ENCODE measurements at regions not wholly inside any gene's neighbourhood (a gene's known extent, or its start where the extent isn't known, plus 50 kb on each side); places are given as distances from the start of the nearest gene placed in this dataset.

DNA sequence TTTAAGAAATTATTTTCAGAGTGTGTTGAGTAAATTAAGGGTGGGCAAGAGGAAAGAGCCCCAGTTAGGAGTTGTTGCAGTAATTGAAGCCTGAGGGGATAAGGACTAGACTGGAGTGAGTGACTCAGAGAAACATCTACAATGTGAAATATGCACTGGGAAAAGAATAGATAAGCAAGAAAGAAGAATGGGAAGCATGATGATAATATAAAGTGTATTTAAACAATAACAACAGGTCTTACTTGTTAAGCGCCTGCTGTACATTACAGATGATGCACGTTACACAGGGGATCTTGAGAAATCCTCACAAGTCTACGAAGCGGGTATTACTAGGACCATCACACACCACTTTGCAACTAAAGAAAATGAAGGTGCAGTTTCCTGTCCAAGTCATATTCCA lies 73.6 kb upstream of the STK17B start:
- Histone ChIP-seq H3K36me3 (ENCODE audit: control insufficient read depth, insufficient read depth, low read length) (no peaks in the 10 kb centered on the region), H3K4me3 (ENCODE audit: low read depth, low read length) (no peak overlapping the region), H3K9me3 (ENCODE audit: control insufficient read depth in 2 of 2, low read length in 2 of 2) (no peaks in the 10 kb centered on the region), H3K27me3 (ENCODE audit: control insufficient read depth, insufficient read depth, low read length) (no peaks in the 10 kb centered on the region), H3K27ac (ENCODE audit: insufficient read depth, low read length, poor library complexity, severe bottlenecking) (no peak overlapping the region), H3K4me1 (ENCODE audit: control insufficient read depth, insufficient read depth, low read length, poor library complexity, severe bottlenecking) (peaks cover 34% of the 10 kb centered on the region)
- no peaks in the 10 kb centered on the region for H3K36me3 Mint-ChIP-seq
- peaks cover 42 to 66% (median 63%) of the 10 kb centered on the region in 4 donors for H3K4me1 Mint-ChIP-seq
- no peaks in the 10 kb centered on the region for H3K9me3 Mint-ChIP-seq
- H3K27me3 Mint-ChIP-seq: no peaks in the 10 kb centered on the region
- ATAC-seq (ENCODE audit: low read depth in 2 of 2) (no peak), DNase-seq (no peak)
- H3K4me3 Mint-ChIP-seq: peak overlapping the region in 1 of 4 donors; percentile 62
- H3K27ac Mint-ChIP-seq: peak overlapping the region in 1 of 3 donors; percentile 27

DNA sequence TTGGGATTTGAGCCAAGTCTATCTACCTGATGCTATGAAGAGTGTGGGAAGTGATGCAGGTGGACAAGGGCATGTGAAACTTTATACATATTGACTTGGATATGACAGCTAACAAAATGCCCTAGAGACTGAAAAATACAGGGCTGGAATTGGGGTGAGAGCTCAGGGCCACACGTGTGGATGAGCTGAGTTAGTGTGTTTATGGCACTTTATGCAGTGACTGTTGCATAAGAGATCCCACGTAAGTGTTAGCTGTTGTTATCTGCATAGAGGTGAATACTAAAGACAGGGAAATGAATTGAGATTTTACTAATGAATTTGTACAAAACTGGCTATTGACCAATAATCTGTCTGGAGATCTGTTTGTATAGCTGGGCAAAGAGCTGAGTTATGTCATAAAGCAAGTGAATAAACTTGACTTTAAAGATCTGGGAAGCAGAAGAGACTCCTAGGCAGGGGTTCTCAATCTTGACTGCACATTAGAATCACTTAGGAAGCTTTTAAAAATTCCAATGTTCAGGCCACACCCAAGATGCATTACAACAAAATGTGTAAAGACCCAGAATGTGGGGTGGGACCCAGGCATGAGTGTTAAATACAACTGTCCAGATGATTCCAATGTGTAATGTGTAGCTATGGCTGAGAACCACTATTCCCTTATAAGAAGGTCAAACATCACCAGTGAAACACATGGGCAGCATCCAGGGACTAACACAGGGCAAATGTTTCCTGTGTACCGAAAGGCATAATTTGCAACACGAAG lies 74.2 kb upstream of the STK17B start:
- H3K9me3 ChIP-seq (ENCODE audit: control insufficient read depth in 2 of 2, low read length in 2 of 2): no peaks in the 10 kb centered on the region
- no peak overlapping the region for H3K4me3 Mint-ChIP-seq
- ATAC-seq (ENCODE audit: low read depth in 2 of 2): no peak
- H3K27me3 Mint-ChIP-seq: no peaks in the 10 kb centered on the region
- H3K27me3 ChIP-seq (ENCODE audit: control insufficient read depth, insufficient read depth, low read length): no peaks in the 10 kb centered on the region
- no peak overlapping the region for H3K27ac ChIP-seq (ENCODE audit: insufficient read depth, low read length, poor library complexity, severe bottlenecking)
- no peaks in the 10 kb centered on the region for H3K36me3 ChIP-seq (ENCODE audit: control insufficient read depth, insufficient read depth, low read length)
- no peak overlapping the region for H3K4me3 ChIP-seq (ENCODE audit: low read depth, low read length)
- H3K4me1 Mint-ChIP-seq: peaks cover 39 to 65% (median 62%) of the 10 kb centered on the region in 4 donors
- no peaks in the 10 kb centered on the region for H3K36me3 Mint-ChIP-seq
- peaks cover 31% of the 10 kb centered on the region for H3K4me1 ChIP-seq (ENCODE audit: control insufficient read depth, insufficient read depth, low read length, poor library complexity, severe bottlenecking)
- no peaks in the 10 kb centered on the region for H3K9me3 Mint-ChIP-seq
- H3K27ac Mint-ChIP-seq: no peak overlapping the region
- DNase-seq: no peak

DNA sequence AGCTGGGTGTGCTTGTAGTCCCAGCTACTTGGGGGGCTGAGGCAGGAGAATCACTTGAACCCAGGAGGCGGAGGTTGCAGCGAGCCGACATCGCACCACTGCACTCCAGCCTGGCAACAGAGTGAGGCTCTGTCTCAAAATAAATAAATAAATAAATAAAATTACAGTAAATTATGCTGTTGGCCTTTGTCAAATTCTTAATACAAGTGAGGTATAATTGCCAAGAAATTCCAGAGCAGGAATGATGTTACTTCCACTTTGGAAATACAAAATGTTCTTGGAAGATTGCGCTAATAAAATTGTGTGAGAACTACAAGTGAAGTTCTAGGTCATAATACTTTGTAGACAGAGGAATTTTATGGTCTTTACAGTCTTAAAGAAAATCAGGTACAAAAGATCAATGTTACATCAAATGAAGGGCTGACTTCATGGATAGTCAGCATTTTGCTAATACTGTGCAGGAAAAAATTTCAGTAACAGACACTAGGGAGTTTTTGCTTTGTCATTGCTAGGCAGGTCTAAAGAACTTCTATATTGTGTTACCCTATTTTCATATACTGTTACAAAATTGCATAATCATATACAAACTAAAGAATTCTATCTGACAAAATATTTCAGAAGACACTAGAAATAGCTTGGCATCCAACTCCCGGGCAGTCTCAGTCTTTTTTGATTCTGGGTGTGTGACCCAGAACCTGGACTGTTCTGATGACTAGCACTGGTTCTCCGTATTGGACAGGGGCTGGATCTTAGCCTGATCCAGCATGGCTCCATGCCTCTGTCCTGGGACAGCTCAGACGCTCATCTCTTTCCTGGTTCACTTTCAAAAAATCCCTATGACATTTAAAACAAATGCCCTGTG lies 76.0 kb upstream of the STK17B start:
- no peak overlapping the region for H3K27ac ChIP-seq (ENCODE audit: insufficient read depth, low read length, poor library complexity, severe bottlenecking)
- peaks cover 34 to 61% (median 61%) of the 10 kb centered on the region in 4 donors for H3K4me1 Mint-ChIP-seq
- H3K36me3 ChIP-seq (ENCODE audit: control insufficient read depth, insufficient read depth, low read length): no peaks in the 10 kb centered on the region
- H3K27ac Mint-ChIP-seq: peak overlapping the region in 2 of 3 donors; percentile 15 to 74
- peaks cover 0 to 6% (median 1%) of the 10 kb centered on the region in 7 donors for H3K9me3 Mint-ChIP-seq
- peaks cover 7% of the 10 kb centered on the region for H3K36me3 Mint-ChIP-seq
- peak overlapping the region in 1 of 4 donors; percentile 17 for H3K4me3 Mint-ChIP-seq
- no peaks in the 10 kb centered on the region for H3K27me3 Mint-ChIP-seq
- no peaks in the 10 kb centered on the region for H3K27me3 ChIP-seq (ENCODE audit: control insufficient read depth, insufficient read depth, low read length)
- H3K9me3 ChIP-seq (ENCODE audit: control insufficient read depth in 2 of 2, low read length in 2 of 2): no peaks in the 10 kb centered on the region
- no peak for DNase-seq
- no peak for ATAC-seq (ENCODE audit: low read depth in 2 of 2)
- H3K4me3 ChIP-seq (ENCODE audit: low read depth, low read length): no peak overlapping the region
- peaks cover 14% of the 10 kb centered on the region for H3K4me1 ChIP-seq (ENCODE audit: control insufficient read depth, insufficient read depth, low read length, poor library complexity, severe bottlenecking)

DNA sequence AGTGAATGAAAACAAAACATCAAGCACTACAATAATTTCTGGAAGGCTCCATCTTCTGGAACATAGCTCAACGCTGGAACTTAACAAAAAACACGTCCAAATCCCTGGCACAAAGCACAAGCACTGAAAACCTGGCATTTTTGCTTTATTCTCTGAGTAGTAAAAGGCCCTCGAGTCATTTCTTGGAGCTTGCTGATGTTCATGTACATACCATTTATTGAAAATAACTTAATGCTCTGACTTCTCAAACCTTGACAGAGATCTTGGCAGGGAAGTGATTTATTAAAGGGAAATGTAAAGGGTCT lies 76.5 kb upstream of the STK17B start:
- no peak overlapping the region for H3K4me3 ChIP-seq (ENCODE audit: low read depth, low read length)
- ATAC-seq (ENCODE audit: low read depth in 2 of 2) (no peak), DNase-seq (no peak)
- H3K4me1 ChIP-seq (ENCODE audit: control insufficient read depth, insufficient read depth, low read length, poor library complexity, severe bottlenecking): peaks cover 9% of the 10 kb centered on the region
- H3K27me3 ChIP-seq (ENCODE audit: control insufficient read depth, insufficient read depth, low read length): no peaks in the 10 kb centered on the region
- H3K4me1 Mint-ChIP-seq: peaks cover 32 to 65% (median 62%) of the 10 kb centered on the region in 4 donors
- H3K27me3 Mint-ChIP-seq: no peaks in the 10 kb centered on the region
- H3K9me3 Mint-ChIP-seq: peaks cover 0 to 6% (median 1%) of the 10 kb centered on the region in 7 donors
- H3K27ac Mint-ChIP-seq: peak overlapping the region in 2 of 3 donors; percentile 26 to 74
- H3K36me3 Mint-ChIP-seq: peaks cover 11% of the 10 kb centered on the region
- no peak overlapping the region for H3K27ac ChIP-seq (ENCODE audit: insufficient read depth, low read length, poor library complexity, severe bottlenecking)
- no peaks in the 10 kb centered on the region for H3K9me3 ChIP-seq (ENCODE audit: control insufficient read depth in 2 of 2, low read length in 2 of 2)
- peak overlapping the region in 1 of 4 donors; percentile 17 for H3K4me3 Mint-ChIP-seq
- no peaks in the 10 kb centered on the region for H3K36me3 ChIP-seq (ENCODE audit: control insufficient read depth, insufficient read depth, low read length)

DNA sequence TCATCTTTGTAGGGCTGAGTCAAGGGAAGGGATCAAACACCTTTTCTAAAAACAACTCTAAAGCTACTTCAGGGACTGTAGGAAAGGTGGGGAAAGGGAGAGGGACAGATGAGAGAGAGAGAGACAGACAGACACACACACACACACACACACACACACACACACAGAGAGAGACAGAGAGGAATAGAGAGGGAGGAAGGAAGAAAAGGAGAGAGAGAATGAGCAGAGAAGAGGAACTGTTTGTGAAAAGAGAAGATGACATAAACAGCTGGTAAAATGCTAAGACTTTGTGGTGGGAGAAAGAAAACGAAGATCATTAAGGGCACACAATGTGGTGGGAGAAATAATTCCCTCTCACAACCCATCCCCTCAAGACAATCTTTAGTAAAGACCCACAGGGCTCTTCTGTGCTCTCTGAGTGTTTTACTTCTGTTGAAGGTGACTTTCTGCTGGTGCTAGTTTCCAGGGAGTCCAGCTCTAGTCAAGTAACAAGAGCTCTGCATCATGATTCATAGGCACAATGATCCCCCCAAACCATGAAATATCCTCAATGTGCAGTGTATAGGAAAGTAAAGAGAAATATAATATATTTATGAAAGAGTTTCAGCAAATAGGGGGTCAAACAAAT lies 77.2 kb upstream of the STK17B start:
- peaks cover 11% of the 10 kb centered on the region for H3K36me3 Mint-ChIP-seq
- H3K4me1 ChIP-seq (ENCODE audit: control insufficient read depth, insufficient read depth, low read length, poor library complexity, severe bottlenecking): peaks cover 9% of the 10 kb centered on the region
- no peak for ATAC-seq (ENCODE audit: low read depth in 2 of 2)

DNA sequence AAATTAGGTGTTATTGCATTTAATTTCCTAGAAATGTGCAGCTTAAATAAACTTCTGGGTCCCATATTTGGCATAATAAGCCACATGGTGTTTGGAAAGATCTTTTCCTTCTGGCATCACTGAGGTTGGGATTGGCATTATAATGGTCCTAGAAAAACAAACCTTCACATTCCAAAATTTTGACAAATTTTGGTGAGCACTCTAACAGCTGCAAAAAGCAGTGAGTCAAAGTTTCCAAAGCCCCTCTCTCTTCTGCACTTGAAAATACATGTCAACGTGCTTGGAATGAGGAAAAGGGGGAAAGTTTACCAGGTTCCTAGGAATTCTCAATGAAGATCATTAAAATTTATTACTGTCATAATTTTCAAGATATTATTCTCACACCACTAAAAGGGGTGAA lies 77.8 kb upstream of the STK17B start:
- no peak for DNase-seq
- Mint-ChIP-seq H3K4me3 (no peak overlapping the region), H3K27ac (no peak overlapping the region), H3K4me1 (peaks cover 32 to 71% (median 69%) of the 10 kb centered on the region in 4 donors), H3K36me3 (peaks cover 11% of the 10 kb centered on the region), H3K27me3 (no peaks in the 10 kb centered on the region), H3K9me3 (peaks cover 0 to 6% (median 1%) of the 10 kb centered on the region in 7 donors)
- H3K27ac ChIP-seq (ENCODE audit: insufficient read depth, low read length, poor library complexity, severe bottlenecking): no peak overlapping the region
- H3K4me3 ChIP-seq (ENCODE audit: low read depth, low read length): no peak overlapping the region
- H3K9me3 ChIP-seq (ENCODE audit: control insufficient read depth in 2 of 2, low read length in 2 of 2): no peaks in the 10 kb centered on the region
- peaks cover 9% of the 10 kb centered on the region for H3K4me1 ChIP-seq (ENCODE audit: control insufficient read depth, insufficient read depth, low read length, poor library complexity, severe bottlenecking)
- no peak for ATAC-seq (ENCODE audit: low read depth in 2 of 2)
- no peaks in the 10 kb centered on the region for H3K36me3 ChIP-seq (ENCODE audit: control insufficient read depth, insufficient read depth, low read length)
- no peaks in the 10 kb centered on the region for H3K27me3 ChIP-seq (ENCODE audit: control insufficient read depth, insufficient read depth, low read length)

More for the DNA sequence above, 77.2 kb upstream of the STK17B start:
- H3K27ac ChIP-seq (ENCODE audit: insufficient read depth, low read length, poor library complexity, severe bottlenecking): peak overlapping the region; percentile 35
- no peaks in the 10 kb centered on the region for H3K36me3 ChIP-seq (ENCODE audit: control insufficient read depth, insufficient read depth, low read length)
- no peaks in the 10 kb centered on the region for H3K27me3 ChIP-seq (ENCODE audit: control insufficient read depth, insufficient read depth, low read length)
- no peak for DNase-seq
- no peak overlapping the region for H3K4me3 ChIP-seq (ENCODE audit: low read depth, low read length)
- Mint-ChIP-seq H3K4me3 (no peak overlapping the region), H3K9me3 (peaks cover 0 to 6% (median 1%) of the 10 kb centered on the region in 7 donors), H3K4me1 (peaks cover 32 to 71% (median 68%) of the 10 kb centered on the region in 4 donors), H3K27me3 (no peaks in the 10 kb centered on the region), H3K27ac (peak overlapping the region in 2 of 3 donors; percentile 26 to 87)
- no peaks in the 10 kb centered on the region for H3K9me3 ChIP-seq (ENCODE audit: control insufficient read depth in 2 of 2, low read length in 2 of 2)

DNA sequence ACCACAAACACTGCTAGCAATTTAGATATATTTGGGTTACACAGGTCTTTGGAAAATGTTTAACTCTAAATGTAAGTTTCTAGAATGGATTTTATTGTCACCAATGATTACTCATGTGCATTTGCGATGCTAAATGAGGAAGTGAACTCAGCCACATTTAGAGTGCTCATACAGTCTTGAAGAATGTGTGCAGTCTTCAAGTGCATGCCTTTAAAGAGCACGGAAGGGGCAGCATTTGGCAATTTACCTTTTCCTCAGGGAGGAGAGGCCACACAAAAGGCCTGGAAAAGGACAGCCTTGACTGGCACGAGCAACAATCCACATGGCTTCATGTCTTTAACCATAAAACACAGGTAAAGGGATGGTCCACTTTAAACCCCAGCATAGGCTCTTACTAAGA lies 78.5 kb upstream of the STK17B start:
- Histone ChIP-seq H3K4me1 (ENCODE audit: control insufficient read depth, insufficient read depth, low read length, poor library complexity, severe bottlenecking) (peaks cover 9% of the 10 kb centered on the region), H3K27me3 (ENCODE audit: control insufficient read depth, insufficient read depth, low read length) (no peaks in the 10 kb centered on the region), H3K36me3 (ENCODE audit: control insufficient read depth, insufficient read depth, low read length) (no peaks in the 10 kb centered on the region), H3K9me3 (ENCODE audit: control insufficient read depth in 2 of 2, low read length in 2 of 2) (no peaks in the 10 kb centered on the region), H3K27ac (ENCODE audit: insufficient read depth, low read length, poor library complexity, severe bottlenecking) (no peak overlapping the region), H3K4me3 (ENCODE audit: low read depth, low read length) (peak overlapping the region; percentile 0)
- peak in 1 of 3 donors; percentile 53 for DNase-seq
- peaks cover 11% of the 10 kb centered on the region for H3K36me3 Mint-ChIP-seq
- peak overlapping the region in 2 of 4 donors; percentile 18 to 22 for H3K4me3 Mint-ChIP-seq
- H3K9me3 Mint-ChIP-seq: peaks cover 0 to 6% (median 1%) of the 10 kb centered on the region in 7 donors
- H3K27me3 Mint-ChIP-seq: no peaks in the 10 kb centered on the region
- ATAC-seq (ENCODE audit: low read depth in 2 of 2): peak; percentile 80 to 84
- peak overlapping the region in 2 of 3 donors; percentile 6 to 51 for H3K27ac Mint-ChIP-seq
- peaks cover 32 to 72% (median 66%) of the 10 kb centered on the region in 4 donors for H3K4me1 Mint-ChIP-seq
